IMR-90 (cell line): ENCODE measurements at regions not wholly inside any gene's neighbourhood (a gene's known extent, or its start where the extent isn't known, plus 50 kb on each side); places are given as distances from the start of the nearest gene placed in this dataset.
A peak's percentile ranks its signal among the peaks of the same experiment; 100 is the strongest.

Experiments
- ATAC-seq: fragments of 200-7000 bp; cut with Tn5 transposase; 2 replicates; pipeline ENCODE4 v1.9.1; 2020; ENCODE audit warnings: low read depth, mild to moderate bottlenecking, moderate library complexity
- BruUV-seq: library from RNA; stranded (reverse); fragments of 400-500 nt; replicated peaks from 2 replicates; lab custom pipeline; 2021; lab: Mats Ljungman, UMichigan
- CTCF ChIA-PET: fragments of 300-600 bp; formaldehyde crosslinking; extraction: SDS; loops from one replicate; lab custom pipeline; 2021; ENCODE audit warnings: antibody characterized with exemption; lab: Yijun Ruan, JAX
- POLR2A ChIA-PET: fragments of 300-600 bp; sonication (Branson Sonifier 250); formaldehyde crosslinking; loops from one replicate; lab custom pipeline; 2022; ENCODE audit warnings: antibody characterized with exemption; ENCODE audit not compliant: unreplicated experiment; lab: Charles Lee
- DNase-seq: peaks from one replicate; pipeline ENCODE4 v3.0.0; 2013
- H2AFZ ChIP-seq: replicated peaks from 2 replicates; pipeline ENCODE3; 2013; ENCODE audit warnings: low read length, mild to moderate bottlenecking; ENCODE audit not compliant: poor library complexity
- H2AK5ac ChIP-seq: 2 replicates; pipeline ENCODE4 v1.6.1; 2013; ENCODE audit warnings: low read depth, low read length, inconsistent platforms
- H2AK9ac ChIP-seq: replicated peaks from 2 replicates; pipeline ENCODE3; 2013; ENCODE audit warnings: mild to moderate bottlenecking, low read depth, low read length, moderate library complexity; ENCODE audit not compliant: poor library complexity
- H2BK120ac ChIP-seq: 2 replicates; pipeline ENCODE4 v1.6.1; 2013; ENCODE audit warnings: low read depth, low read length, inconsistent platforms
- H2BK15ac ChIP-seq: 3 replicates; pipeline ENCODE4 v1.6.1; 2013; ENCODE audit warnings: low read depth, low read length, inconsistent platforms
- H2BK20ac ChIP-seq: 2 replicates; pipeline ENCODE4 v1.6.1; 2013; ENCODE audit warnings: low read depth, mild to moderate bottlenecking, inconsistent platforms, low read length, moderate library complexity
- H2BK5ac ChIP-seq: 2 replicates; pipeline ENCODE4 v1.6.1; 2013; ENCODE audit warnings: mild to moderate bottlenecking, low read depth, low read length, inconsistent platforms; ENCODE audit not compliant: poor library complexity, severe bottlenecking
- H3K14ac ChIP-seq: replicated peaks from 2 replicates; pipeline ENCODE4 v1.6.1; 2013; ENCODE audit warnings: low read depth, low read length, inconsistent platforms
- H3K18ac ChIP-seq: 2 replicates; pipeline ENCODE4 v1.6.1; 2013; ENCODE audit warnings: low read depth, low read length, control low read depth
- H3K23ac ChIP-seq: 2 replicates; pipeline ENCODE4 v1.6.1; 2013; ENCODE audit warnings: low read depth, low read length, inconsistent platforms
- H3K27ac ChIP-seq: 2 replicates; pipeline ENCODE4 v1.5.1; 2013; ENCODE audit warnings: mild to moderate bottlenecking, control low read depth, low read length; ENCODE audit not compliant: insufficient read depth
- H3K27me3 ChIP-seq: 2 replicates; pipeline ENCODE4 v1.6.1; 2013; ENCODE audit warnings: low read length; ENCODE audit not compliant: control insufficient read depth, insufficient read depth
- H3K36me3 ChIP-seq: 2 replicates; pipeline ENCODE4 v1.6.1; 2013; ENCODE audit warnings: low read length, mixed read lengths; ENCODE audit not compliant: control insufficient read depth, insufficient read depth
- H3K4ac ChIP-seq: 2 replicates; pipeline ENCODE4 v1.6.1; 2013; ENCODE audit warnings: low read depth, low read length, inconsistent platforms
- H3K4me1 ChIP-seq: 2 replicates; pipeline ENCODE4 v1.6.1; 2013; ENCODE audit warnings: low read length, mixed read lengths; ENCODE audit not compliant: control insufficient read depth, insufficient read depth
- H3K4me2 ChIP-seq: 2 replicates; pipeline ENCODE4 v1.6.1; 2013; ENCODE audit warnings: low read depth, mild to moderate bottlenecking, control low read depth, low read length, moderate library complexity
- H3K4me3 ChIP-seq: 2 replicates; pipeline ENCODE4 v1.5.1; 2013; ENCODE audit warnings: low read depth, mild to moderate bottlenecking, control low read depth, low read length, moderate library complexity; ENCODE audit not compliant: insufficient read depth
- H3K56ac ChIP-seq: 2 replicates; pipeline ENCODE4 v1.6.1; 2013; ENCODE audit warnings: low read length, inconsistent platforms; ENCODE audit not compliant: insufficient read depth; ENCODE audit errors: extremely low read depth
- H3K79me1 ChIP-seq, 2 experiments: 2 replicates each; pipeline ENCODE4 v1.6.1; 2013; ENCODE audit warnings: low read length in 2 of 2, inconsistent platforms in 1 of 2, low read depth in 1 of 2
- H3K9ac ChIP-seq: 2 replicates; pipeline ENCODE4 v1.6.1; 2013; ENCODE audit warnings: low read depth, low read length, control low read depth
- H3K9me1 ChIP-seq: 2 replicates; pipeline ENCODE4 v1.6.1; 2013; ENCODE audit warnings: low read length, inconsistent platforms; ENCODE audit not compliant: insufficient read depth
- H3K9me3 ChIP-seq: 2 replicates; pipeline ENCODE4 v1.6.1; 2013; ENCODE audit warnings: low read length; ENCODE audit not compliant: control insufficient read depth, insufficient read depth
- H4K20me1 ChIP-seq: 2 replicates; pipeline ENCODE4 v1.6.1; 2013; ENCODE audit warnings: low read length, inconsistent platforms; ENCODE audit not compliant: insufficient read depth
- H4K5ac ChIP-seq: 2 replicates; pipeline ENCODE4 v1.6.1; 2013; ENCODE audit warnings: mild to moderate bottlenecking, low read depth, low read length, control low read depth
- H4K8ac ChIP-seq, 2 experiments: 2 replicates each; pipeline ENCODE4 v1.6.1; 2013; ENCODE audit warnings: low read depth in 2 of 2, low read length in 2 of 2, control low read depth in 1 of 2, inconsistent platforms in 1 of 2
- H4K91ac ChIP-seq: 2 replicates; pipeline ENCODE4 v1.6.1; 2013; ENCODE audit warnings: low read depth, low read length, inconsistent platforms; ENCODE audit not compliant: insufficient read depth
- BHLHE40 ChIP-seq: fragments of 150-350 bp; IDR thresholded peaks from 2 replicates; pipeline ENCODE4 v1.6.1; 2016; ENCODE audit warnings: mild to moderate bottlenecking, low read depth, low read length
- CEBPB ChIP-seq: IDR thresholded peaks from 2 replicates; pipeline ENCODE4 v1.6.1; 2012; ENCODE audit warnings: low read depth, low read length, improper control_type of control experiment
- CHD1 ChIP-seq: IDR thresholded peaks from 2 replicates; pipeline ENCODE4 v1.6.1; 2012; ENCODE audit warnings: low read depth, low read length, improper control_type of control experiment
- FOS ChIP-seq: fragments of 150-350 bp; IDR thresholded peaks from 2 replicates; pipeline ENCODE4 v1.6.1; 2016; ENCODE audit warnings: low read depth, low read length
- MAZ ChIP-seq: IDR thresholded peaks from 2 replicates; pipeline ENCODE4 v1.6.1; 2012; ENCODE audit warnings: low read depth, mild to moderate bottlenecking, low read length, improper control_type of control experiment, moderate library complexity, borderline replicate concordance
- NFE2L2 ChIP-seq: fragments of 150-350 bp; IDR thresholded peaks from 2 replicates; pipeline ENCODE4 v1.6.1; 2016; ENCODE audit warnings: low read depth, mild to moderate bottlenecking, low read length
- RAD21 ChIP-seq: IDR thresholded peaks from 2 replicates; pipeline ENCODE4 v1.6.1; 2012; ENCODE audit warnings: low read length, improper control_type of control experiment
- RCOR1 ChIP-seq: IDR thresholded peaks from 2 replicates; pipeline ENCODE4 v1.6.1; 2012; ENCODE audit warnings: mild to moderate bottlenecking, low read length, improper control_type of control experiment; ENCODE audit not compliant: insufficient replicate concordance
- RFX5 ChIP-seq: IDR thresholded peaks from 2 replicates; pipeline ENCODE4 v1.8.0; 2012; ENCODE audit warnings: low read depth, mild to moderate bottlenecking, low read length, moderate library complexity
- WGBS, 2 experiments: methylation state at CpG; one replicate each; pipeline versions ENCODE4 v1.1.5 to v1.1.7; 2013; ENCODE audit warnings: missing lambda C conversion rate in 2 of 2; ENCODE audit not compliant: insufficient read length in 1 of 2; ENCODE audit errors: extremely low coverage in 2 of 2; 5-methylcytosine and 5-hydroxymethylcytosine counted together
- dilution Hi-C: fragments of 300-500 bp; cut with HindIII; formaldehyde crosslinking; loops from one replicate; pipeline ENCODE4 v1.14.3; 2018; ENCODE audit warnings: low sequenced_read_pairs; ENCODE audit not compliant: unreplicated experiment
- in situ Hi-C: fragments of 300-500 bp; cut with MboI; formaldehyde crosslinking; loops from 3 replicates; pipeline ENCODE4 v1.14.3; 2019; ENCODE audit warnings: low sequenced_read_pairs, inconsistent platforms, mixed read lengths
- intact Hi-C: fragments of 100-400 bp; cut with micrococcal nuclease; formaldehyde crosslinking; loops from 2 replicates; pipeline ENCODE4 v1.10.0; 2022
- TF ChIP-seq, protein P1 (sequence below): fragments of 150-350 bp; IDR thresholded peaks from 2 replicates; pipeline ENCODE4 v1.6.1; 2017; ENCODE audit warnings: mild to moderate bottlenecking, antibody characterized with exemption, low read length, low read depth

DNA sequence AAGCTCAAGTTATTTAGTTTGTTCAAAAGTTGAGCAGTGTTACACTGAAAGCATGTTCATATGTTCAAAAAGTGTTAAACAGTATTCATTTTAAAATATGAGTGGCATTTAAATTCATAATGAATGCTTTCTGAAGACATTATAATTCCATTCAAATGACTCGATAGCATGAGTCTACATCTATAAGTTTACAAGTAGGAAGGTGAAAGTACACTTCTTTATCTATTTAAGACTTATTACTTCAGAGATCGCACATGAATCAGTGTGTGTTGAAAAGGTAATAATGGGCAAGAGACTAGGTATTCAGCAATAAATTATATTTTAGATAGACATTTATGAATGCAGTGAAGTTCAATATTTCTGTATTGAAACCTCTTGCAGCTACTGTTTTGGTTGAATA, 456.1 kb downstream of the GRXCR1 start:
- dilution Hi-C loops (no loop called here), intact Hi-C loops (no loop called here)
- H3K4me3 ChIP-seq: no peak overlapping the region

More for the DNA sequence above, 456.1 kb downstream of the GRXCR1 start:
- no peaks in the 10 kb centered on the region for H3K36me3 ChIP-seq
- no peak overlapping the region for H2BK20ac ChIP-seq
- H3K79me1 ChIP-seq: no peaks in the 10 kb centered on the region
- BruUV-seq: no TSS peak
- ChIA-PET CTCF (no interaction called here), POLR2A (no interaction called here)
- DNase-seq: peak; percentile 23
- no peak overlapping the region for H3K9ac ChIP-seq
- no peaks in the 10 kb centered on the region for H3K27me3 ChIP-seq
- in situ Hi-C loops: no loop called here
- no peaks in the 10 kb centered on the region for H3K4me1 ChIP-seq
- no peak overlapping the region for H3K18ac ChIP-seq
- H3K9me1 ChIP-seq: no peaks in the 10 kb centered on the region
- no peak overlapping the region for H3K4me2 ChIP-seq
- H4K91ac ChIP-seq: no peak overlapping the region
- no CpG with 5 or more reads among the region's 2 CpGs for WGBS, 2 experiments
- no peak for TF ChIP-seq RCOR1
- no peak for TF ChIP-seq MAZ
- no peak for TF ChIP-seq RAD21
- no peak for TF ChIP-seq FOS
- no peak for TF ChIP-seq CHD1
- TF ChIP-seq BHLHE40: no peak
- no peak for TF ChIP-seq RFX5
- no peak for TF ChIP-seq CEBPB
- TF ChIP-seq NFE2L2: no peak
- TF ChIP-seq, protein P1, sequence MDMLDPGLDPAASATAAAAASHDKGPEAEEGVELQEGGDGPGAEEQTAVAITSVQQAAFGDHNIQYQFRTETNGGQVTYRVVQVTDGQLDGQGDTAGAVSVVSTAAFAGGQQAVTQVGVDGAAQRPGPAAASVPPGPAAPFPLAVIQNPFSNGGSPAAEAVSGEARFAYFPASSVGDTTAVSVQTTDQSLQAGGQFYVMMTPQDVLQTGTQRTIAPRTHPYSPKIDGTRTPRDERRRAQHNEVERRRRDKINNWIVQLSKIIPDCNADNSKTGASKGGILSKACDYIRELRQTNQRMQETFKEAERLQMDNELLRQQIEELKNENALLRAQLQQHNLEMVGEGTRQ: no peak
- no peak overlapping the region for H3K14ac ChIP-seq
- no peak overlapping the region for H2BK120ac ChIP-seq
- no peak overlapping the region for H4K5ac ChIP-seq
- H2AFZ ChIP-seq: no peak overlapping the region
- ATAC-seq: no peak
- H4K8ac ChIP-seq: peak overlapping the region in 1 of 2 experiments; percentile 0; a peak in 1 of 4 replicates
- H3K23ac ChIP-seq: no peak overlapping the region
- no peak overlapping the region for H2BK15ac ChIP-seq
- no peaks in the 10 kb centered on the region for H3K9me3 ChIP-seq
- H2AK5ac ChIP-seq: no peak overlapping the region
- no peak overlapping the region for H2AK9ac ChIP-seq
- H2BK5ac ChIP-seq: no peak overlapping the region
- H3K4ac ChIP-seq: no peak overlapping the region
- H4K20me1 ChIP-seq: no peaks in the 10 kb centered on the region
- no peak overlapping the region for H3K27ac ChIP-seq
- H3K56ac ChIP-seq: no peak overlapping the region
